KMS-11 (cell line): ENCODE measurements at regions not wholly inside any gene's neighbourhood (a gene's known extent, or its start where the extent isn't known, plus 50 kb on each side); places are given as distances from the start of the nearest gene placed in this dataset.

Experiments used
- H2AFZ ChIP-seq: fragments of 200-600 bp; sonication (generic); 2 replicates; pipeline ENCODE4 v1.6.1; 2016; ENCODE audit warnings: antibody characterized with exemption, mixed run types, low read depth
- H3K27ac ChIP-seq: fragments of 200-600 bp; sonication (generic); 2 replicates; pipeline ENCODE4 v1.6.1; 2016; ENCODE audit warnings: mild to moderate bottlenecking, mixed run types
- H3K27me3 ChIP-seq: fragments of 200-600 bp; sonication (generic); 2 replicates; pipeline ENCODE4 v1.6.1; 2017; ENCODE audit warnings: mild to moderate bottlenecking, low read depth, mixed run types, moderate library complexity; ENCODE audit not compliant: insufficient read depth
- H3K36me3 ChIP-seq: fragments of 200-600 bp; sonication (generic); 2 replicates; pipeline ENCODE4 v1.6.1; 2017; ENCODE audit warnings: mild to moderate bottlenecking, mixed run types; ENCODE audit not compliant: insufficient read depth
- H3K4me1 ChIP-seq: fragments of 200-600 bp; sonication (generic); 2 replicates; pipeline ENCODE4 v1.6.1; 2016; ENCODE audit warnings: mild to moderate bottlenecking, low read depth, mixed run types; ENCODE audit not compliant: poor library complexity, severe bottlenecking
- H3K4me2 ChIP-seq: fragments of 200-600 bp; sonication (generic); 2 replicates; pipeline ENCODE4 v1.7.0; 2016; ENCODE audit warnings: mild to moderate bottlenecking, mixed run types
- H3K4me3 ChIP-seq: fragments of 200-600 bp; sonication (generic); IDR thresholded peaks from 2 replicates; pipeline ENCODE4 v1.6.1; 2017; ENCODE audit warnings: low read depth, low read length, mixed read lengths; ENCODE audit not compliant: insufficient read depth
- H3K79me2 ChIP-seq: fragments of 200-600 bp; sonication (generic); 2 replicates; pipeline ENCODE4 v1.6.1; 2016; ENCODE audit warnings: low read depth, mixed run types; ENCODE audit not compliant: insufficient read depth
- H3K9ac ChIP-seq: fragments of 200-600 bp; sonication (generic); 2 replicates; pipeline ENCODE4 v1.6.1; 2016; ENCODE audit warnings: mild to moderate bottlenecking, mixed run types
- H4K20me1 ChIP-seq: fragments of 200-600 bp; sonication (generic); 2 replicates; pipeline ENCODE4 v1.6.1; 2016; ENCODE audit warnings: mild to moderate bottlenecking, mixed run types; ENCODE audit not compliant: insufficient read depth
- CTCF ChIP-seq: fragments of 200-600 bp; sonication (generic); conservative IDR thresholded peaks from 2 replicates; pipeline ENCODE4 v1.6.1; 2017; ENCODE audit warnings: low read depth, mild to moderate bottlenecking, antibody characterized with exemption, low read length, moderate library complexity, mixed read lengths

GRCh38 chr12:115558281-115558680, 719.2 kb downstream of the MED13L start:
- H3K79me2 ChIP-seq, result no peaks in the 10 kb centered on the region
- no peak for TF ChIP-seq CTCF
- H3K4me3 ChIP-seq, result no peak overlapping the region
- H3K4me2 ChIP-seq, result no peak overlapping the region
- H3K4me1 ChIP-seq, result no peaks in the 10 kb centered on the region
- H4K20me1 ChIP-seq, result no peaks in the 10 kb centered on the region
- H3K27ac ChIP-seq, result no peak overlapping the region
- no peaks in the 10 kb centered on the region for H3K36me3 ChIP-seq
- no peak overlapping the region for H3K9ac ChIP-seq
- no peak overlapping the region for H2AFZ ChIP-seq
- H3K27me3 ChIP-seq, result no peaks in the 10 kb centered on the region

GRCh38 chr12:115553622-115554021, 723.9 kb downstream of the MED13L start:
- Histone ChIP-seq H2AFZ (no peak overlapping the region), H3K4me2 (no peak overlapping the region)

GRCh38 chr12:115543269-115543668, 734.2 kb downstream of the MED13L start:
- no peak overlapping the region for H3K9ac ChIP-seq
- H4K20me1 ChIP-seq, result no peaks in the 10 kb centered on the region
- H3K27ac ChIP-seq, result no peak overlapping the region
- no peaks in the 10 kb centered on the region for H3K36me3 ChIP-seq
- TF ChIP-seq CTCF, result no peak
- H3K4me2 ChIP-seq, result no peak overlapping the region
- H3K27me3 ChIP-seq, result no peaks in the 10 kb centered on the region
- no peak overlapping the region for H2AFZ ChIP-seq
- H3K4me1 ChIP-seq, result no peaks in the 10 kb centered on the region
- H3K79me2 ChIP-seq, result no peaks in the 10 kb centered on the region
- no peak overlapping the region for H3K4me3 ChIP-seq

More at GRCh38 chr12:115553622-115554021, 723.9 kb downstream of the MED13L start:
- Histone ChIP-seq H3K4me1 (no peaks in the 10 kb centered on the region), H3K27ac (no peak overlapping the region), H3K79me2 (no peaks in the 10 kb centered on the region), H3K4me3 (no peak overlapping the region), H3K9ac (no peak overlapping the region), H4K20me1 (no peaks in the 10 kb centered on the region), H3K27me3 (no peaks in the 10 kb centered on the region), H3K36me3 (no peaks in the 10 kb centered on the region)
- TF ChIP-seq CTCF, result no peak

- Histone ChIP-seq H2AFZ (no peak overlapping the region), H3K79me2 (no peaks in the 10 kb centered on the region), H3K4me3 (no peak overlapping the region), H3K27ac (no peak overlapping the region), H4K20me1 (no peaks in the 10 kb centered on the region), H3K4me2 (no peak overlapping the region), H3K36me3 (no peaks in the 10 kb centered on the region), H3K27me3 (no peaks in the 10 kb centered on the region), H3K9ac (no peak overlapping the region), H3K4me1 (no peaks in the 10 kb centered on the region)
- no peak for TF ChIP-seq CTCF
Measured at GRCh38 chr12:115542656-115543055, 734.8 kb downstream of the MED13L start.
